Fibroblast of lung (primary cell): ENCODE measurements at regions not wholly inside any gene's neighbourhood (a gene's known extent, or its start where the extent isn't known, plus 50 kb on each side); places are given as distances from the start of the nearest gene placed in this dataset.

Source experiments
- DNase-seq, 2 donors: peaks; one replicate each; pipeline versions ENCODE4 v3.0.0 to v3.0.0-alpha.2; 2010; ENCODE audit warnings: low read depth in 2 of 2
- H2AFZ ChIP-seq: 2 replicates; pipeline ENCODE4 v1.5.1; 2012; ENCODE audit warnings: low read length, control low read depth, inconsistent platforms
- H3K27ac ChIP-seq: 2 replicates; pipeline ENCODE4 v1.5.1; 2011; ENCODE audit warnings: low read length, control low read depth; ENCODE audit not compliant: insufficient read depth
- H3K27me3 ChIP-seq: 2 replicates; pipeline ENCODE4 v1.5.1; 2011; ENCODE audit warnings: mild to moderate bottlenecking, low read length; ENCODE audit not compliant: control insufficient read depth, insufficient read depth
- H3K36me3 ChIP-seq: 2 replicates; pipeline ENCODE4 v1.5.1; 2011; ENCODE audit warnings: low read length; ENCODE audit not compliant: control insufficient read depth, insufficient read depth
- H3K4me1 ChIP-seq: 2 replicates; pipeline ENCODE4 v1.5.1; 2011; ENCODE audit warnings: low read length; ENCODE audit not compliant: control insufficient read depth, insufficient read depth; ENCODE audit errors: extremely low read depth
- H3K4me2 ChIP-seq: 2 replicates; pipeline ENCODE4 v1.5.1; 2011; ENCODE audit warnings: low read length, control low read depth; ENCODE audit not compliant: insufficient read depth; ENCODE audit errors: extremely low read depth
- H3K4me3 ChIP-seq, 4 experiments: fragments of 200-600 bp in 1 of 4; sonication (generic) in 1 of 4; replicated peaks in 1 of 4; 2 replicates each; pipeline ENCODE4 v1.5.1; 2011 to 2016; ENCODE audit warnings: low read length in 4 of 4, low read depth in 3 of 4, mild to moderate bottlenecking in 3 of 4, control low read depth in 2 of 4, inconsistent platforms in 1 of 4, mixed read lengths in 1 of 4; ENCODE audit not compliant: insufficient read depth in 1 of 4; ENCODE audit errors: control extremely low read depth in 1 of 4
- H3K79me2 ChIP-seq: 2 replicates; pipeline ENCODE4 v1.5.1; 2012; ENCODE audit warnings: mild to moderate bottlenecking, low read length, inconsistent platforms; ENCODE audit not compliant: control insufficient read depth, insufficient read depth
- H3K9ac ChIP-seq: 2 replicates; pipeline ENCODE4 v1.5.1; 2011; ENCODE audit warnings: mild to moderate bottlenecking, low read length, control low read depth; ENCODE audit not compliant: insufficient read depth
- H3K9me3 ChIP-seq: 2 replicates; pipeline ENCODE4 v1.5.1; 2012; ENCODE audit warnings: low read depth, low read length; ENCODE audit not compliant: control insufficient read depth, insufficient read depth
- H4K20me1 ChIP-seq: 2 replicates; pipeline ENCODE4 v1.5.1; 2011; ENCODE audit warnings: low read length; ENCODE audit not compliant: control insufficient read depth, insufficient read depth; ENCODE audit errors: extremely low read depth
- EZH2 ChIP-seq: IDR thresholded peaks from 2 replicates; pipeline ENCODE4 v1.5.1; 2012; ENCODE audit warnings: low read length, control low read depth, mild to moderate bottlenecking; ENCODE audit errors: missing control alignments
- TF ChIP-seq, protein P1 (sequence below), 2 donors: IDR thresholded peaks in 1 of 2; conservative IDR thresholded peaks in 1 of 2; 1 replicate in 1 of 2; 2 replicates in 1 of 2; pipeline ENCODE4 v1.5.1; 2011 to 2012; ENCODE audit warnings: low read length in 2 of 2, control low read depth in 1 of 2, inconsistent platforms in 1 of 2, low read depth in 1 of 2, mild to moderate bottlenecking in 1 of 2

DNA sequence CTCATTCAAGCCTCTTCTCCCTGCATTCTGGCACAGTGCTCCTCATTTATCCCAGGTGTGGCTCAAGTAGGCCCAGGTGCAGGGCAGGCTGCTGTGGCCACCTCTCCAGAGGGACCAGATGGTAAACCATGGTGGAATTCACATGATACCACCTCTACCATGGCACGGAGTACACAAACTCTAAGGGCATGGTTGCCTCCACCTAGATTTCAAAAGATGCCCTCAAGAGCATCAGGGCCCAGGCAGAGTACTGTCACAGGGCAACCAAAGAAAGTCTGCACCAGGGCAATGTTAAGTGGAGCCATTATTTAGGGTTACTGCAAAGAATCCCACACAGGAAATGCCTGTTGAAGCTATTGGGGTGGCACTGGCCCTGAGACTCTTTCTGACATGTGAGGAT lies 647.1 kb upstream of the MIR17HG start:
- Histone ChIP-seq H3K9me3 (no peaks in the 10 kb centered on the region), H3K9ac (no peak overlapping the region), H3K4me3 (no peak overlapping the region), H4K20me1 (no peaks in the 10 kb centered on the region), H3K79me2 (no peaks in the 10 kb centered on the region), H2AFZ (no peak overlapping the region), H3K27me3 (no peaks in the 10 kb centered on the region), H3K4me2 (no peak overlapping the region), H3K4me1 (no peaks in the 10 kb centered on the region), H3K27ac (no peak overlapping the region), H3K36me3 (no peaks in the 10 kb centered on the region)
- TF ChIP-seq, protein P1, sequence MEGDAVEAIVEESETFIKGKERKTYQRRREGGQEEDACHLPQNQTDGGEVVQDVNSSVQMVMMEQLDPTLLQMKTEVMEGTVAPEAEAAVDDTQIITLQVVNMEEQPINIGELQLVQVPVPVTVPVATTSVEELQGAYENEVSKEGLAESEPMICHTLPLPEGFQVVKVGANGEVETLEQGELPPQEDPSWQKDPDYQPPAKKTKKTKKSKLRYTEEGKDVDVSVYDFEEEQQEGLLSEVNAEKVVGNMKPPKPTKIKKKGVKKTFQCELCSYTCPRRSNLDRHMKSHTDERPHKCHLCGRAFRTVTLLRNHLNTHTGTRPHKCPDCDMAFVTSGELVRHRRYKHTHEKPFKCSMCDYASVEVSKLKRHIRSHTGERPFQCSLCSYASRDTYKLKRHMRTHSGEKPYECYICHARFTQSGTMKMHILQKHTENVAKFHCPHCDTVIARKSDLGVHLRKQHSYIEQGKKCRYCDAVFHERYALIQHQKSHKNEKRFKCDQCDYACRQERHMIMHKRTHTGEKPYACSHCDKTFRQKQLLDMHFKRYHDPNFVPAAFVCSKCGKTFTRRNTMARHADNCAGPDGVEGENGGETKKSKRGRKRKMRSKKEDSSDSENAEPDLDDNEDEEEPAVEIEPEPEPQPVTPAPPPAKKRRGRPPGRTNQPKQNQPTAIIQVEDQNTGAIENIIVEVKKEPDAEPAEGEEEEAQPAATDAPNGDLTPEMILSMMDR (conservative IDR thresholded peaks at IDR 0.05 in 1 of 2, IDR thresholded peaks at IDR 0.05 in 1 of 2; ENCODE audit: low read depth in 1 of 2, low read length in 2 of 2): no peak
- no peak for TF ChIP-seq EZH2
- no peak for DNase-seq

DNA sequence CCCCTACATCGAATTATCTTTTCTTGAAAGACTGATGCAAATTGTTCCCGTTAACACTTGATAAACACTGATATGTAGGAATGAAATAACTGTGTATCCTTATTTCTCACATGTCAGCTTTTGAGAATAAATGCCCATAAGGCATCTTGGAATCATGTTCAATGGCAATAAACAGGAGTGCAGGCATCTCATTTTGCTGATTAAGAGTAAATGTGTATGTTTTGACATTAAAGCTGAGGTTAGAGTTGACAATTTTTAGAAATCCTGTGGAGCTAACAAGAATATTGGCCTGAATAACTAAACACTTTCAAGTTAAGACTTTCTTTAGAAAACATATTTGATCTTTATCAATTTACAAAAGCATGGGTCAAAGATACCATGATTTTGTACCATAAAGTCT lies 646.2 kb upstream of the MIR17HG start:
- no peaks in the 10 kb centered on the region for H3K36me3 ChIP-seq
- no peak overlapping the region for H3K4me2 ChIP-seq
- H3K79me2 ChIP-seq: no peaks in the 10 kb centered on the region
- H4K20me1 ChIP-seq: no peaks in the 10 kb centered on the region
- no peaks in the 10 kb centered on the region for H3K4me1 ChIP-seq
- H3K4me3 ChIP-seq: no peak overlapping the region
- no peak overlapping the region for H2AFZ ChIP-seq
- no peak for TF ChIP-seq EZH2
- TF ChIP-seq, protein P1 (conservative IDR thresholded peaks at IDR 0.05 in 1 of 2, IDR thresholded peaks at IDR 0.05 in 1 of 2; ENCODE audit: low read depth in 1 of 2, low read length in 2 of 2): no peak
- no peak overlapping the region for H3K9ac ChIP-seq
- no peaks in the 10 kb centered on the region for H3K9me3 ChIP-seq
- no peak for DNase-seq
- H3K27ac ChIP-seq: no peak overlapping the region
- H3K27me3 ChIP-seq: no peaks in the 10 kb centered on the region

DNA sequence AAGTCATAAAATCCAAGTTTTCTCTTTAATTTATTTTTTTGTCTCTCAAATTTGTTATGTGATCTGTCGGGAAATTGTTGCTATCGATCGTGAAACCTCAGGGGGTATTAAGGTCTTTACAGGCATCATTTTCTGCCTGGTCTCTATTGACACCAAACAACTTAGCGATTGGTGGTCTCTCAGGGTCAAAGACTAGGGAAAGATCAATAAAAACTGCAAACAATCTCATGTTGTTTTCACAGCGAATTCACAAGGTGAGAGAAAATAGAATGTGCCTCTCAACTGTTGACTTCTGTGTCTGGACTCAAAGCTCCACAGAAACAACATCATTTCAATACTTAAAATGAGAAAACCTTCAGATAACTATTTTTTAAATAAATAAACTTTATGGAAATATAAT lies 645.4 kb upstream of the MIR17HG start:
- TF ChIP-seq, protein P1 (conservative IDR thresholded peaks at IDR 0.05 in 1 of 2, IDR thresholded peaks at IDR 0.05 in 1 of 2; ENCODE audit: low read depth in 1 of 2, low read length in 2 of 2): no peak
- TF ChIP-seq EZH2: no peak
- H3K4me1 ChIP-seq: no peaks in the 10 kb centered on the region
- no peaks in the 10 kb centered on the region for H3K9me3 ChIP-seq
- no peaks in the 10 kb centered on the region for H4K20me1 ChIP-seq
- no peak overlapping the region for H3K4me3 ChIP-seq
- DNase-seq: no peak
- no peaks in the 10 kb centered on the region for H3K27me3 ChIP-seq
- H3K79me2 ChIP-seq: no peaks in the 10 kb centered on the region
- no peak overlapping the region for H3K9ac ChIP-seq
- H3K27ac ChIP-seq: no peak overlapping the region
- H3K4me2 ChIP-seq: no peak overlapping the region
- no peak overlapping the region for H2AFZ ChIP-seq
- H3K36me3 ChIP-seq: no peaks in the 10 kb centered on the region
